Upper lobe of left lung (tissue), 6 donors: ENCODE measurements at regions not wholly inside any gene's neighbourhood (a gene's known extent, or its start where the extent isn't known, plus 50 kb on each side); places are given as distances from the start of the nearest gene placed in this dataset.

Experiments
- ATAC-seq, 2 donors: fragments of 200-7000 bp; cut with Tn5 transposase; one replicate each; pipeline ENCODE4 v1.9.1; 2022; ENCODE audit warnings: mild to moderate bottlenecking in 2 of 2, moderate library complexity in 2 of 2; ENCODE audit not compliant: low FRiP score in 2 of 2
- DNase-seq, 2 donors: peaks; one replicate each; pipeline ENCODE4 v3.0.0-alpha.2; 2019 to 2020
- H3K27ac ChIP-seq, 4 donors: fragments of 200-600 bp; sonication (generic); one replicate each; pipeline ENCODE4 v1.5.1; 2016 to 2019
- H3K27me3 ChIP-seq, 4 donors: fragments of 200-600 bp; sonication (generic); one replicate each; pipeline ENCODE4 v1.5.1; 2017 to 2019
- H3K36me3 ChIP-seq, 4 donors: fragments of 200-600 bp; sonication (generic); one replicate each; pipeline ENCODE4 v1.5.1; 2016 to 2019
- H3K4me1 ChIP-seq, 4 donors: fragments of 200-600 bp; sonication (generic); one replicate each; pipeline ENCODE4 v1.5.1; 2018 to 2019
- H3K4me3 ChIP-seq, 4 donors: fragments of 200-600 bp; sonication (generic); one replicate each; pipeline ENCODE4 v1.5.1; 2017 to 2019; ENCODE audit warnings: mild to moderate bottlenecking in 2 of 4, moderate library complexity in 1 of 4
- H3K9me3 ChIP-seq, 4 donors: fragments of 200-600 bp; sonication (generic); one replicate each; pipeline ENCODE4 v1.5.1; 2018 to 2019
- CTCF ChIP-seq, 6 experiments: fragments of 450-650 bp in 4 of 6; fragments of 200-600 bp in 2 of 6; sonication (generic) in 2 of 6; IDR thresholded peaks; one replicate each; pipeline ENCODE4 v1.5.1; 2016 to 2019; ENCODE audit warnings: antibody characterized with exemption in 6 of 6
- EP300 ChIP-seq, 4 donors: sonication (generic); formaldehyde crosslinking; IDR thresholded peaks; one replicate each; pipeline ENCODE4 v1.5.1; 2017; ENCODE audit warnings: antibody characterized with exemption in 4 of 4, control low read depth in 2 of 4
- POLR2A ChIP-seq, 4 donors: fragments of 450-650 bp; IDR thresholded peaks; one replicate each; pipeline ENCODE4 v1.5.1; 2016 to 2017; ENCODE audit warnings: antibody characterized with exemption in 4 of 4, mild to moderate bottlenecking in 2 of 4
- POLR2AphosphoS5 ChIP-seq, 2 donors: sonication (generic); formaldehyde crosslinking; IDR thresholded peaks; one replicate each; pipeline ENCODE4 v1.5.1; 2017; ENCODE audit warnings: antibody characterized with exemption in 2 of 2
- WGBS, 2 donors: methylation state at CpG; one replicate each; pipeline ENCODE4 v1.1.5; 2017 to 2018; 5-methylcytosine and 5-hydroxymethylcytosine counted together
- donor health status: DM: no; HTN: no; CAD: no; lungs with moderate emphysema.
- donor health status: DM: no; HTN: yes; CAD: no; lungs with severe emphysema.

DNA sequence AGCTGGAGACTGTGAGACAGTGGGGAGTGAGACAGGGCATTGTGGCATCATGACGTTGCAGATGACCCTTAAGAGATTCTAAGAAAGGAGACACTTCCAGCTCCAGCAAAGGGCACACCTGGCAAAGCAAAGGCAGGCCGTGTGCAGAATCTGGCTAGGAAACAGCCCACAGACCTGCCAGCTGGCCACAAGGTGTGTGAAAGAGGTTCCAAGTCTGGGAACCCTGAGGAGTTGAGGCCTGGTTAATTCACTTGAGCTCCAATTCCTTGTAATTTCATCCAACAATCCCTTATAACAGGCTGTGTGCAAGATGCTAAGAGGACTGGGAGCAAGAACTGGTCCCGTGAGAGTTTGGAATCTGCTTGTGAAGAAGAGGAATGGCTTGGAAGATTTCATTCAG lies 72.8 kb upstream of the FAM9A start:
- Histone ChIP-seq H3K36me3 (no peaks in the 10 kb centered on the region), H3K27ac (no peak overlapping the region), H3K4me1 (no peaks in the 10 kb centered on the region), H3K4me3 (no peak overlapping the region), H3K9me3 (no peaks in the 10 kb centered on the region), H3K27me3 (no peaks in the 10 kb centered on the region)
- ATAC-seq (no peak), DNase-seq (no peak)
- TF ChIP-seq POLR2AphosphoS5 (IDR thresholded peaks at IDR 0.05) (no peak), CTCF (IDR thresholded peaks at IDR 0.05) (no peak), POLR2A (IDR thresholded peaks at IDR 0.05) (no peak), EP300 (IDR thresholded peaks at IDR 0.05) (no peak)
- whole genome bisulfite sequencing, 2 donors: 55 to 100% methylated on average over 1 to 3 of the region's 3 CpGs

DNA sequence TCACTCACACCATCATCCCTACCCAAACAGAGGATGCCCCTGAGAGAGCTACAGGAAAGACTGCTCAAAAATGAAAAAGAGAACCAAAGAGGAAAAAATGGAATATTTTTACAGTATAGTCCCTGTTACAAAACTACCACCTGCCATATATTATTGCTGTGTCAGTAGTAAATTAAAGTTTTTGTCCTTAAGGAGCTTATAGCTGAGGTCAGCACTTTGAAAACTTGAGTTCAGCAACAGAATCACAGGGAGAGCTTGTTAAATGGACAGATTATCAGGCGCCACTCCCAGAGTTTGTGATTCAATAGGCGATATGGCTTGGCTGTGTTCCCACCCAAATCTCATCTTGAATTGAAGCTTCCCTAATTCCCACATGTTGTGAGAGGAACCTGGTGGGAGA lies 71.9 kb upstream of the FAM9A start:
- no peak for TF ChIP-seq CTCF (IDR thresholded peaks at IDR 0.05)
- TF ChIP-seq EP300 (IDR thresholded peaks at IDR 0.05): no peak
- no peak for TF ChIP-seq POLR2AphosphoS5 (IDR thresholded peaks at IDR 0.05)
- TF ChIP-seq POLR2A (IDR thresholded peaks at IDR 0.05): no peak
- no peak for ATAC-seq

DNA sequence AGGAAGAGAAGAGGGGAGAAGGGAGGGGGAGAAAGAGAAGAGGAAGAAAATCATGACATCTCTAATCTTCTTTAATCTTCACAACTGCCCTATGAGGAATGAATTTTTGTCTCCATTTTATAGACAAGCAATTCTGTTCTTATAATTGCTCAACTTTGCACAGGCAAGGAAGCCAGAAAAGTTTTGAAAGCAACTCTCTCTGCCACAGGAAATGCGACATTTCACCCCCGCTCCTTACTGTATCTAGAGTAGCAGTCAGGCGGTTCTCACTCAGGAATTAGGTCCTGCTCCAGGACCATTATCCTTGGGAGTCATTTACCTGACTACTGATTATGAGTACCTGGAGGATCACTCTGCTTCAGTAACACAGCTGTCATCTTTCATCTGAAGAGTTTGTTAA lies 69.2 kb upstream of the FAM9A start:
- Histone ChIP-seq H3K4me3 (no peak overlapping the region), H3K4me1 (no peaks in the 10 kb centered on the region), H3K27me3 (no peaks in the 10 kb centered on the region), H3K36me3 (no peaks in the 10 kb centered on the region), H3K9me3 (no peaks in the 10 kb centered on the region), H3K27ac (no peak overlapping the region)
- ATAC-seq (no peak), DNase-seq (no peak)
- WGBS, 2 donors: 47 to 71% methylated on average over 3 of the region's 3 CpGs
- TF ChIP-seq POLR2AphosphoS5 (IDR thresholded peaks at IDR 0.05): no peak
- TF ChIP-seq EP300 (IDR thresholded peaks at IDR 0.05): no peak
- no peak for TF ChIP-seq CTCF (IDR thresholded peaks at IDR 0.05)
- TF ChIP-seq POLR2A (IDR thresholded peaks at IDR 0.05): no peak

More for the DNA sequence above, 71.9 kb upstream of the FAM9A start:
- no peak overlapping the region for H3K4me3 ChIP-seq
- no peak for DNase-seq
- 65 to 83% methylated on average over 2 of the region's 2 CpGs for WGBS, 2 donors
- H3K4me1 ChIP-seq: no peaks in the 10 kb centered on the region
- no peak overlapping the region for H3K27ac ChIP-seq
- H3K27me3 ChIP-seq: no peaks in the 10 kb centered on the region
- H3K36me3 ChIP-seq: no peaks in the 10 kb centered on the region
- no peaks in the 10 kb centered on the region for H3K9me3 ChIP-seq

DNA sequence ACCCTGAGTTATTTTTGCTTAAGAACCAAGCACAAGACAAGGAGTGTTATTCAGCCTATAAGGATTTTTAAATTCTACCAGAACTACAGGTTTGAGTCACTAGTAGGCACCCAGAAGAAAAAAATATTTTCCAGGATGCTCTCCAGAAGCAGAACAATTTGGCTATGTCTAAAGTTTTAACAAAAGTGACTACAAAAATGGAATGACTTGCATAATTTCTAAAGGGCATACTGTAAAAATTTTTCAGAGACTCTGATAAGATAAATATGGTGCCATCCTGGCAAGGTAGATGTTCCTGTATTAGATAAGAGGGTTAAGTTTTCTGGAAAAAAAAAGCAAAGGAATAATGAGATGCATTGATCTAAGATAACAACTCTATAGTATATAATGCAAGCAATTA lies 68.6 kb upstream of the FAM9A start:
- ATAC-seq (no peak), DNase-seq (no peak)
- no peak overlapping the region for H3K27ac ChIP-seq
- no peak for TF ChIP-seq CTCF (IDR thresholded peaks at IDR 0.05)
- TF ChIP-seq EP300 (IDR thresholded peaks at IDR 0.05): no peak
- TF ChIP-seq POLR2A (IDR thresholded peaks at IDR 0.05): no peak
- TF ChIP-seq POLR2AphosphoS5 (IDR thresholded peaks at IDR 0.05): no peak
- no peaks in the 10 kb centered on the region for H3K9me3 ChIP-seq
- no peaks in the 10 kb centered on the region for H3K36me3 ChIP-seq
- H3K27me3 ChIP-seq: no peaks in the 10 kb centered on the region
- no peak overlapping the region for H3K4me3 ChIP-seq
- H3K4me1 ChIP-seq: no peaks in the 10 kb centered on the region

GRCh38 chrX:8868906-8869305 lies 67.7 kb upstream of the FAM9A start:
- no peak for DNase-seq
- ATAC-seq: no peak
- H3K27me3 ChIP-seq: no peaks in the 10 kb centered on the region

More at GRCh38 chrX:8868906-8869305, 67.7 kb upstream of the FAM9A start:
- H3K4me3 ChIP-seq: no peak overlapping the region
- WGBS, 2 donors: 31 to 32% methylated on average over 3 of the region's 3 CpGs
- no peak overlapping the region for H3K27ac ChIP-seq
- no peaks in the 10 kb centered on the region for H3K9me3 ChIP-seq
- TF ChIP-seq POLR2AphosphoS5 (IDR thresholded peaks at IDR 0.05) (no peak), EP300 (IDR thresholded peaks at IDR 0.05) (no peak), CTCF (IDR thresholded peaks at IDR 0.05) (no peak), POLR2A (IDR thresholded peaks at IDR 0.05) (no peak)
- no peaks in the 10 kb centered on the region for H3K4me1 ChIP-seq
- no peaks in the 10 kb centered on the region for H3K36me3 ChIP-seq
